HCT116 (cell line): ENCODE measurements at regions not wholly inside any gene's neighbourhood (a gene's known extent, or its start where the extent isn't known, plus 50 kb on each side); places are given as distances from the start of the nearest gene placed in this dataset.

ENCODE experiments used
- ATAC-seq: fragments of 200-7000 bp; cut with Tn5 transposase; 2 replicates; pipeline ENCODE4 v1.9.1; 2020; ENCODE audit warnings: mild to moderate bottlenecking, moderate library complexity
- BruUV-seq: library from RNA; stranded (reverse); fragments of 400-500 nt; replicated peaks from 2 replicates; lab custom pipeline; 2021; lab: Mats Ljungman, UMichigan
- CTCF ChIA-PET: fragments of 300-600 bp; sonication (Branson Sonifier 250); formaldehyde crosslinking; loops from one replicate; lab custom pipeline; 2021; ENCODE audit warnings: antibody characterized with exemption; lab: Charles Lee
- POLR2A ChIA-PET: fragments of 300-600, 350-600 bp; sonication (Branson Sonifier 250); formaldehyde crosslinking; loops from one replicate; lab custom pipeline; 2021; ENCODE audit warnings: antibody characterized with exemption; lab: Charles Lee
- RAD21 ChIA-PET, 2 experiments: fragments of 300-600 bp; sonication (Branson Sonifier 250); formaldehyde crosslinking; loops; one replicate each; lab custom pipeline; 2023; ENCODE audit warnings: low total read pairs in 2 of 2; ENCODE audit not compliant: uncharacterized antibody in 2 of 2, unreplicated experiment in 2 of 2, low non-redundant PET in 1 of 2; lab: Charles Lee
- DNase-seq: peaks from one replicate; pipeline ENCODE4 v3.0.0-alpha.2; 2010; ENCODE audit warnings: low read depth, low spot score
- H2AFZ ChIP-seq: fragments of 200-600 bp; shearing (Covaris generic), sonication (generic); 2 replicates; pipeline ENCODE4 v1.6.1; 2017; ENCODE audit warnings: low read depth, mixed run types, mixed read lengths, antibody characterized with exemption, low read length; ENCODE audit not compliant: poor library complexity, severe bottlenecking
- H3K27ac ChIP-seq: 2 replicates; pipeline ENCODE4 v1.5.1; 2012; ENCODE audit warnings: low read depth, low read length
- H3K27me3 ChIP-seq: fragments of 200-600 bp; sonication (generic); 2 replicates; pipeline ENCODE4 v1.6.1; 2016; ENCODE audit warnings: mixed run types, low read length, mixed read lengths; ENCODE audit not compliant: insufficient read depth
- H3K36me3 ChIP-seq, 2 experiments: fragments of 200-500 bp in 1 of 2; fragments of 200-600 bp in 1 of 2; sonication (Bioruptor generic) in 1 of 2; sonication (generic) in 1 of 2; 2 replicates each; pipeline versions ENCODE4 v1.5.1 to v1.6.1; 2014 to 2016; ENCODE audit warnings: low read length in 2 of 2, inconsistent platforms in 1 of 2, mixed read lengths in 1 of 2, mixed run types in 1 of 2; ENCODE audit not compliant: insufficient read depth in 2 of 2, control insufficient read depth in 1 of 2
- H3K4me1 ChIP-seq, 2 experiments: fragments of 200-600 bp in 1 of 2; sonication (generic) in 1 of 2; 2 replicates each; pipeline versions ENCODE4 v1.5.1 to v1.6.1; 2012 to 2017; ENCODE audit warnings: low read length in 2 of 2, inconsistent platforms in 1 of 2, mild to moderate bottlenecking in 1 of 2, mixed read lengths in 1 of 2, mixed run types in 1 of 2, moderate library complexity in 1 of 2; ENCODE audit not compliant: insufficient read depth in 2 of 2, control insufficient read depth in 1 of 2
- H3K4me2 ChIP-seq: fragments of 200-600 bp; sonication (generic); 2 replicates; pipeline ENCODE4 v1.6.1; 2017; ENCODE audit warnings: mixed run types, low read length, mixed read lengths
- H3K4me3 ChIP-seq, 2 experiments: fragments of 200-600 bp in 1 of 2; sonication (generic) in 1 of 2; replicated peaks in 1 of 2; 2 replicates each; pipeline ENCODE4 v1.5.1; 2011 to 2016; ENCODE audit warnings: low read length in 2 of 2, control low read depth in 1 of 2, low read depth in 1 of 2, mild to moderate bottlenecking in 1 of 2, mixed read lengths in 1 of 2, mixed run types in 1 of 2
- H3K79me2 ChIP-seq: fragments of 200-600 bp; sonication (generic); 2 replicates; pipeline ENCODE4 v1.6.1; 2017; ENCODE audit warnings: mild to moderate bottlenecking, mixed run types, low read length, moderate library complexity, mixed read lengths; ENCODE audit not compliant: insufficient read depth
- H3K9ac ChIP-seq: fragments of 200-600 bp; sonication (generic); 2 replicates; pipeline ENCODE4 v1.6.1; 2016; ENCODE audit warnings: low read length, mixed read lengths
- H3K9me2 ChIP-seq: fragments of 200-600 bp; sonication (generic), shearing (Covaris generic); 2 replicates; pipeline ENCODE4 v1.6.1; 2017; ENCODE audit warnings: mixed run types, mild to moderate bottlenecking, moderate library complexity; ENCODE audit not compliant: insufficient read depth
- H3K9me3 ChIP-seq, 2 experiments: fragments of 200-500 bp in 1 of 2; fragments of 200-600 bp in 1 of 2; sonication (Bioruptor generic) in 1 of 2; sonication (generic) in 1 of 2; 2 replicates each; pipeline ENCODE4 v1.6.1; 2014 to 2017; ENCODE audit warnings: low read length in 2 of 2, mixed read lengths in 2 of 2, inconsistent platforms in 1 of 2, low read depth in 1 of 2, mild to moderate bottlenecking in 1 of 2, mixed run types in 1 of 2, moderate library complexity in 1 of 2; ENCODE audit not compliant: control insufficient read depth in 1 of 2, insufficient read depth in 1 of 2
- H4K20me1 ChIP-seq: fragments of 200-600 bp; sonication (generic), shearing (Covaris generic); 2 replicates; pipeline ENCODE4 v1.6.1; 2017; ENCODE audit warnings: mixed run types, mild to moderate bottlenecking, moderate library complexity; ENCODE audit not compliant: insufficient read depth
- ATF3 ChIP-seq: IDR thresholded peaks from 2 replicates; pipeline ENCODE4 v1.6.1; 2012
- EGR1 ChIP-seq: IDR thresholded peaks from 2 replicates; pipeline ENCODE4 v1.6.1; 2012; ENCODE audit warnings: low read depth
- ELF1 ChIP-seq: IDR thresholded peaks from 2 replicates; pipeline ENCODE4 v1.6.1; 2012; ENCODE audit warnings: low read depth, borderline replicate concordance
- EZH2phosphoT487 ChIP-seq: fragments of 200-600 bp; IDR thresholded peaks from 2 replicates; pipeline ENCODE4 v1.6.1; 2018; ENCODE audit warnings: antibody characterized with exemption, borderline replicate concordance
- REST ChIP-seq: IDR thresholded peaks from 2 replicates; pipeline ENCODE4 v1.6.1; 2012; ENCODE audit warnings: low read depth
- SRF ChIP-seq: IDR thresholded peaks from 2 replicates; pipeline ENCODE4 v1.6.1; 2012; ENCODE audit warnings: low read depth
- ZNF274 ChIP-seq: fragments of 200-500 bp; sonication (Bioruptor generic); IDR thresholded peaks from 2 replicates; pipeline ENCODE4 v1.6.1; 2014; ENCODE audit warnings: mild to moderate bottlenecking, low read depth, low read length, inconsistent platforms
- intact Hi-C: fragments of 100-400 bp; cut with micrococcal nuclease; formaldehyde crosslinking; loops from 2 replicates; pipeline ENCODE4 v1.10.0; 2022

DNA sequence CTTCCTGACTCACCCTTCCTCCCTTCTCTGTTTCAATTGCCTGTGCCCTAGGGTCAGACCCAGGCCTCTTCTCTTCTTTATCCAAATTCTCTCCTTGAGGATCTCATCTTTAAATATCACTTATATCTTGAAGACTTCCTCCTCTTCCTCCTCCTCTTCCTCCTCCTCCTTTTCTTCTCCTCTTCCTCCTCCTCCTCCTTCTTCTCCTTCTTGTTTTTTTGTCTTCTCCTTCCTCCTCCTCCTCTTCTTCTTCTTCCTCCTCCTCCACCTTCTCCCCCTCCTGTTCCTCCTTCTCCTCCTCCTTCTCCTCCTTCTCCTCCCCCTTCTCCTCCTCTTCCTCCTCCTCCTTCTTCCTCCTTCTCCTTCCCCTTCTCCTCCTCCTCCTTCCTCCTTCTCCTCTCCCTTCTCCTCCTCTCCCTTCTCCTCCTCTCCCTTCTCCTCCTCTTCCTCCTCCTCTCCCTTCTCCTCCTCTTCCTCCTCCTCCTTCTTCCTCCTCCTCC lies 127.6 kb upstream of the AKIRIN2 start:
- no peaks in the 10 kb centered on the region for H3K27me3 ChIP-seq
- H4K20me1 ChIP-seq: no peaks in the 10 kb centered on the region
- no peaks in the 10 kb centered on the region for H3K79me2 ChIP-seq
- CTCF ChIA-PET: no interaction called here
- DNase-seq (no peak), ATAC-seq (no peak)
- H3K9me3 ChIP-seq: no peaks in the 10 kb centered on the region
- no peak overlapping the region for H3K27ac ChIP-seq
- H3K4me3 ChIP-seq: no peak overlapping the region
- no peak overlapping the region for H2AFZ ChIP-seq
- no TSS peak for BruUV-seq
- no peak overlapping the region for H3K4me2 ChIP-seq
- intact Hi-C loops: loop anchor here (10.0 kb wide), 1 partner anchor 405 kb away; no protein-coding TSS in a partner anchor
- POLR2A ChIA-PET: no interaction called here
- TF ChIP-seq ZNF274 (no peak), ELF1 (no peak), EGR1 (no peak), ATF3 (no peak), SRF (no peak), EZH2phosphoT487 (no peak), REST (no peak)
- no peaks in the 10 kb centered on the region for H3K36me3 ChIP-seq
- no peaks in the 10 kb centered on the region for H3K4me1 ChIP-seq
- no peak overlapping the region for H3K9ac ChIP-seq
- RAD21 ChIA-PET: no interaction called here
- no peaks in the 10 kb centered on the region for H3K9me2 ChIP-seq
